Gastroesophageal sphincter (tissue), 3 donors: ENCODE measurements at regions not wholly inside any gene's neighbourhood (a gene's known extent, or its start where the extent isn't known, plus 50 kb on each side); places are given as distances from the start of the nearest gene placed in this dataset.

Experiments used
- EP300 ChIP-seq: sonication (generic); formaldehyde crosslinking; IDR thresholded peaks from one replicate; pipeline ENCODE4 v1.6.1; 2017; ENCODE audit warnings: antibody characterized with exemption, mild to moderate bottlenecking
- POLR2A ChIP-seq, 2 donors: fragments of 450-650 bp; IDR thresholded peaks; one replicate each; pipeline ENCODE4 v1.6.1; 2017; ENCODE audit warnings: antibody characterized with exemption in 2 of 2, mild to moderate bottlenecking in 2 of 2, moderate library complexity in 1 of 2
- TF ChIP-seq, protein P1 (sequence below), 4 experiments: fragments of 200-600 bp in 2 of 4; fragments of 450-650 bp in 2 of 4; sonication (generic) in 1 of 4; IDR thresholded peaks; one replicate each; pipeline ENCODE4 v1.5.1; 2017 to 2019; ENCODE audit warnings: antibody characterized with exemption in 4 of 4, mild to moderate bottlenecking in 2 of 4, moderate library complexity in 2 of 4

DNA sequence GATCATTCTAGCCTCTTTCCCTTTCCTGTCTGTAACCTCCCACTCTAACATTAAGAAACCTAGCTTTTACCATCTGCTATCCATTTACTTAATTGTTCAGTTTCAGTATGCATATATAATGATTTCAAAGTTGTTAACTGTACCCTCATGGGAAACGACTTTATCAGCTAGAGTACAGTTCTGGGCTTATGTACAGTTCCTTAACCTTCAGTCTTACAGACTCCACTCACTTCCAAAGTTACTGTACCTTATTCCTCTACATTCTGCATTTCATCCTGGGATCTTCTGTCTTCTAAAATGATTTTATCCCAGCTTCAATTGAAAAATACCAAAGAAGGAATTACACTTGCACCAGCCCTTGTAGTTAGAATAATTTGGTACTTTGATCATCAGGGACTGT lies 108.7 kb upstream of the KCNE2 start:
- TF ChIP-seq, protein P1, sequence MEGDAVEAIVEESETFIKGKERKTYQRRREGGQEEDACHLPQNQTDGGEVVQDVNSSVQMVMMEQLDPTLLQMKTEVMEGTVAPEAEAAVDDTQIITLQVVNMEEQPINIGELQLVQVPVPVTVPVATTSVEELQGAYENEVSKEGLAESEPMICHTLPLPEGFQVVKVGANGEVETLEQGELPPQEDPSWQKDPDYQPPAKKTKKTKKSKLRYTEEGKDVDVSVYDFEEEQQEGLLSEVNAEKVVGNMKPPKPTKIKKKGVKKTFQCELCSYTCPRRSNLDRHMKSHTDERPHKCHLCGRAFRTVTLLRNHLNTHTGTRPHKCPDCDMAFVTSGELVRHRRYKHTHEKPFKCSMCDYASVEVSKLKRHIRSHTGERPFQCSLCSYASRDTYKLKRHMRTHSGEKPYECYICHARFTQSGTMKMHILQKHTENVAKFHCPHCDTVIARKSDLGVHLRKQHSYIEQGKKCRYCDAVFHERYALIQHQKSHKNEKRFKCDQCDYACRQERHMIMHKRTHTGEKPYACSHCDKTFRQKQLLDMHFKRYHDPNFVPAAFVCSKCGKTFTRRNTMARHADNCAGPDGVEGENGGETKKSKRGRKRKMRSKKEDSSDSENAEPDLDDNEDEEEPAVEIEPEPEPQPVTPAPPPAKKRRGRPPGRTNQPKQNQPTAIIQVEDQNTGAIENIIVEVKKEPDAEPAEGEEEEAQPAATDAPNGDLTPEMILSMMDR (IDR thresholded peaks at IDR 0.05), result no peak
- no peak for TF ChIP-seq EP300
- TF ChIP-seq POLR2A (IDR thresholded peaks at IDR 0.05), result no peak
